HL-60 (cell line): ENCODE measurements at regions not wholly inside any gene's neighbourhood (a gene's known extent, or its start where the extent isn't known, plus 50 kb on each side); places are given as distances from the start of the nearest gene placed in this dataset.

Source experiments
- DNase-seq, 2 experiments: peaks; one replicate each; pipeline ENCODE4 v3.0.0-alpha.2; 2010 to 2020; ENCODE audit warnings: low read depth in 1 of 2, low spot score in 1 of 2
- H3K27ac ChIP-seq: fragments of 250-450 bp; sonication (Bioruptor Pico); replicated peaks from 2 replicates; pipeline ENCODE4 v1.5.1; 2020; ENCODE audit warnings: mild to moderate bottlenecking, moderate library complexity
- H3K27me3 ChIP-seq: fragments of 250-450 bp; sonication (Bioruptor Pico); 2 replicates; pipeline ENCODE4 v1.5.1; 2021; ENCODE audit warnings: mild to moderate bottlenecking, moderate library complexity; ENCODE audit not compliant: insufficient read depth, poor library complexity, severe bottlenecking
- H3K4me3 ChIP-seq: replicated peaks from 2 replicates; pipeline ENCODE4 v1.5.1; 2011; ENCODE audit warnings: mild to moderate bottlenecking, control low read depth, low read length; ENCODE audit not compliant: insufficient read depth
- CTCF ChIP-seq: IDR thresholded peaks from one replicate; pipeline ENCODE4 v1.5.1; 2011; ENCODE audit warnings: low read length, control low read depth, inconsistent platforms; ENCODE audit not compliant: insufficient read depth
- GABPA ChIP-seq: IDR thresholded peaks from 2 replicates; pipeline ENCODE4 v1.6.1; 2012; ENCODE audit warnings: low read depth
- POLR2AphosphoS5 ChIP-seq: IDR thresholded peaks from 2 replicates; pipeline ENCODE4 v1.6.1; 2012; ENCODE audit warnings: low read depth
- REST ChIP-seq: IDR thresholded peaks from 2 replicates; pipeline ENCODE4 v1.6.1; 2012; ENCODE audit warnings: low read depth; ENCODE audit not compliant: insufficient replicate concordance
- SPI1 ChIP-seq: IDR thresholded peaks from 2 replicates; pipeline ENCODE4 v1.6.1; 2012; ENCODE audit warnings: low read depth, mild to moderate bottlenecking, borderline replicate concordance

GRCh38 chr6:44548319-44548718, 160.8 kb downstream of the CDC5L start:
- H3K27ac ChIP-seq: no peak overlapping the region
- DNase-seq: no peak
- no peak for TF ChIP-seq REST
- no peak for TF ChIP-seq SPI1
- TF ChIP-seq GABPA: no peak
- TF ChIP-seq POLR2AphosphoS5: no peak
- TF ChIP-seq CTCF: no peak
- H3K27me3 ChIP-seq: peaks cover 2% of the 10 kb centered on the region
- H3K4me3 ChIP-seq: no peak overlapping the region

GRCh38 chr6:44549516-44549915, 162.0 kb downstream of the CDC5L start:
- peaks cover 2% of the 10 kb centered on the region for H3K27me3 ChIP-seq
- H3K4me3 ChIP-seq: no peak overlapping the region
- H3K27ac ChIP-seq: no peak overlapping the region
- DNase-seq: no peak
- no peak for TF ChIP-seq CTCF
- no peak for TF ChIP-seq POLR2AphosphoS5
- TF ChIP-seq SPI1: no peak
- no peak for TF ChIP-seq GABPA
- TF ChIP-seq REST: no peak

DNA sequence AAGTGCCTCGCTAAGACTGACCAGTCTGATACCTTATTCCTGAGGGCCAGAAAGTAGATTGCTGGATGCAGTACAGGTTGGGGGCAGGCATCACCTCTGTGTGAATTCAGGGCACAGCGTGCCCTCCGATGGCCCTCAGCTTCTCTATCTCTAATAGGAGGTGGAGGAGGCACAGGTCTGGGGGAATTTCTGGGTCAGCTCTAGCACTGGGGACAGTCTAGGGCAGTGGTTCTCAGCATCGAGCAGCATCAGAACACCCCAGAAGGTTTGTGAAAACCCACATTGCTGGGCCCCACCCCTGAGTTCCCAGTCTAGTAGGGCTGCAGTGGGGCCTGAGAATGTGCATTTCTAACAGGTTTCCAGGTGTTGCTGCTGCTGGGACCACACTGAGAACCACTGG, 166.7 kb downstream of the CDC5L start:
- H3K27me3 ChIP-seq: peaks cover 5% of the 10 kb centered on the region
- no peak for TF ChIP-seq REST
- TF ChIP-seq POLR2AphosphoS5: no peak
- no peak for TF ChIP-seq GABPA
- no peak for TF ChIP-seq CTCF
- TF ChIP-seq SPI1: no peak
- DNase-seq: no peak
- H3K4me3 ChIP-seq: no peak overlapping the region
- H3K27ac ChIP-seq: no peak overlapping the region
